T47D (cell line): ENCODE measurements at regions not wholly inside any gene's neighbourhood (a gene's known extent, or its start where the extent isn't known, plus 50 kb on each side); places are given as distances from the start of the nearest gene placed in this dataset.

Experiments used
- DNase-seq, 2 experiments: peaks; one replicate each; pipeline versions ENCODE4 v3.0.0 to v3.0.0-alpha.2; 2011 to 2012; ENCODE audit warnings: low read depth in 1 of 2, low spot score in 1 of 2
- JUND ChIP-seq: IDR thresholded peaks from 2 replicates; pipeline ENCODE4 v1.6.1; 2012; ENCODE audit warnings: low read depth
- in situ Hi-C: cut with HindIII; loops from 2 replicates; pipeline ENCODE4 v1.10.0; 2016; ENCODE audit warnings: low sequenced_read_pairs, low pct_unique_long_range_greater_than_20kb

GRCh38 chr1:82901118-82901517 lies 1097.8 kb downstream of the TTLL7 start:
- no peak for DNase-seq
- in situ Hi-C loops = no loop called here
- TF ChIP-seq JUND = no peak

GRCh38 chr1:82899017-82899416 lies 1098.3 kb downstream of the ADGRL2 start:
- no peak for TF ChIP-seq JUND
- peak in 1 of 2 experiments; percentile 22 for DNase-seq
- in situ Hi-C loops = no loop called here

GRCh38 chr1:82897549-82897948 lies 1096.8 kb downstream of the ADGRL2 start:
- no peak for DNase-seq
- in situ Hi-C loops = no loop called here
- no peak for TF ChIP-seq JUND

GRCh38 chr1:82896036-82896435 lies 1095.3 kb downstream of the ADGRL2 start:
- in situ Hi-C loops = no loop called here
- DNase-seq = no peak
- no peak for TF ChIP-seq JUND

GRCh38 chr1:82894635-82895034 lies 1093.9 kb downstream of the ADGRL2 start:
- no peak for DNase-seq
- in situ Hi-C loops = no loop called here
- TF ChIP-seq JUND = no peak

GRCh38 chr1:82893712-82894470 lies 1093.2 kb downstream of the ADGRL2 start:
- no peak for TF ChIP-seq JUND
- DNase-seq = no peak

GRCh38 chr1:82880506-82880905 lies 1079.8 kb downstream of the ADGRL2 start:
- TF ChIP-seq JUND = no peak

More at GRCh38 chr1:82893712-82894470, 1093.2 kb downstream of the ADGRL2 start:
- in situ Hi-C loops = no loop called here

GRCh38 chr1:82879701-82880305 lies 1079.1 kb downstream of the ADGRL2 start:
- no peak for TF ChIP-seq JUND
- DNase-seq = no peak
- in situ Hi-C loops = no loop called here

More at GRCh38 chr1:82880506-82880905, 1079.8 kb downstream of the ADGRL2 start:
- in situ Hi-C loops = no loop called here
- no peak for DNase-seq

GRCh38 chr1:82875170-82875569 lies 1074.4 kb downstream of the ADGRL2 start:
- no peak for DNase-seq
- TF ChIP-seq JUND = no peak
- in situ Hi-C loops = no loop called here

GRCh38 chr1:82874041-82874440 lies 1073.3 kb downstream of the ADGRL2 start:
- no peak for TF ChIP-seq JUND
- DNase-seq = peak in 1 of 2 experiments; percentile 30
- in situ Hi-C loops = no loop called here

GRCh38 chr1:82870332-82870731 lies 1069.6 kb downstream of the ADGRL2 start:
- no peak for TF ChIP-seq JUND
- DNase-seq = no peak
- in situ Hi-C loops = no loop called here

GRCh38 chr1:82867781-82868180 lies 1067.0 kb downstream of the ADGRL2 start:
- in situ Hi-C loops = no loop called here
- no peak for DNase-seq
- no peak for TF ChIP-seq JUND

GRCh38 chr1:82861749-82862148 lies 1061.0 kb downstream of the ADGRL2 start:
- DNase-seq = no peak
- TF ChIP-seq JUND = no peak
- in situ Hi-C loops = no loop called here
